Nephron progenitor cell (in vitro differentiated cells): ENCODE measurements at regions not wholly inside any gene's neighbourhood (a gene's known extent, or its start where the extent isn't known, plus 50 kb on each side); places are given as distances from the start of the nearest gene placed in this dataset.

Experiments
- DNase-seq: peaks from one replicate; pipeline ENCODE4 v3.0.0; 2021
- H3K27ac Mint-ChIP-seq: 2 replicates; pipeline ENCODE4 v1.8.0; 2021; ENCODE audit warnings: mild to moderate bottlenecking, moderate library complexity, mixed read lengths
- H3K27me3 Mint-ChIP-seq: 2 replicates; pipeline ENCODE4 v1.8.0; 2021; ENCODE audit warnings: mild to moderate bottlenecking, low read depth, mixed read lengths; ENCODE audit not compliant: poor library complexity
- H3K36me3 Mint-ChIP-seq: 2 replicates; pipeline ENCODE4 v1.8.0; 2021; ENCODE audit warnings: low read depth, mixed read lengths
- H3K4me1 Mint-ChIP-seq: 2 replicates; pipeline ENCODE4 v1.8.0; 2021; ENCODE audit warnings: mixed read lengths
- H3K4me3 Mint-ChIP-seq: 2 replicates; pipeline ENCODE4 v1.8.0; 2021; ENCODE audit warnings: mild to moderate bottlenecking, moderate library complexity, mixed read lengths
- H3K9me3 Mint-ChIP-seq: 2 replicates; pipeline ENCODE4 v1.8.0; 2021; ENCODE audit warnings: mild to moderate bottlenecking, moderate library complexity, mixed read lengths
- CTCF ChIP-seq: fragments of 200-600 bp; sonication (generic); IDR thresholded peaks from 2 replicates; pipeline ENCODE4 v1.5.0; 2021; ENCODE audit warnings: antibody characterized with exemption

DNA sequence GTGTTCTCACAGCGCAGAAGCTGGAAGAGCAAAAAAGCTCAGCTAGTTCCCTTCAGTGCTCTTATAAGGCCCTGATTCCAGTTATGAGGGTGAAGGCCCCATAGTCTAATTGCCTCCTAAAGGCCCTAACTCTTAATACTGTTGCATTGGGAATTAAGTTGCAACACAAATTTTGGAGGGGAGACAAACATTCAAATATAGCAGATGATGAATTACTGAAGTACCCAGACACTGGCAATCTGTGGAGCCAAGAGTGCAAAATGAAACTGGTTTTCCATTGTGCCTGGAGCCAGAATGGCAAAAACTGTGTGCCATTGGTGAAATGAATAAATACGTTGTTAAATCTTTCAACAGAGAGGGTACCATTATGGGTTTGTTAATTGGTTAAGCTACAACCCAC lies 356.0 kb downstream of the PPARGC1A start:
- Mint-ChIP-seq H3K36me3 (no peaks in the 10 kb centered on the region), H3K4me3 (no peak overlapping the region), H3K27ac (no peak overlapping the region), H3K9me3 (peaks cover 34% of the 10 kb centered on the region), H3K4me1 (no peaks in the 10 kb centered on the region), H3K27me3 (no peaks in the 10 kb centered on the region)
- TF ChIP-seq CTCF, result no peak
- no peak for DNase-seq

DNA sequence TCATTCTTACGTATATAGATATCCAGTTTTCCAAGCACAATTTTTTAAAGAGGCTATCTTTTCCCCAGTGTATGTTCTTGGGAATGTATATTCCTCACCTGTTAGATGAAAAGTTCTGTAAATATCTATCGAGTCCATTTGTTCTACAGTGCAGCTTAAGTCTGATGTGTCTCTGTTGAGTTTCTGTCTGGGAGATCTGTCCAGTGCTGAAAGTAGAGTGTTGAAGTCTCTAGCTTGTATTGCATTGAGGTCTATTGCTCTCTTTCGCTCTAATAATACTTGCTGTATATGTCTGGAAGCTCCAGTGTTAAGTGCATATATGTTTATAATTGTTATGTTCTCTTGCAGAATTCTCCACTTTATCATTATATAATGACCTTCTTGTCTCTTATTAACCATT lies 373.1 kb downstream of the PPARGC1A start:
- Mint-ChIP-seq H3K27me3 (peaks cover 2% of the 10 kb centered on the region), H3K4me3 (no peak overlapping the region)

DNA sequence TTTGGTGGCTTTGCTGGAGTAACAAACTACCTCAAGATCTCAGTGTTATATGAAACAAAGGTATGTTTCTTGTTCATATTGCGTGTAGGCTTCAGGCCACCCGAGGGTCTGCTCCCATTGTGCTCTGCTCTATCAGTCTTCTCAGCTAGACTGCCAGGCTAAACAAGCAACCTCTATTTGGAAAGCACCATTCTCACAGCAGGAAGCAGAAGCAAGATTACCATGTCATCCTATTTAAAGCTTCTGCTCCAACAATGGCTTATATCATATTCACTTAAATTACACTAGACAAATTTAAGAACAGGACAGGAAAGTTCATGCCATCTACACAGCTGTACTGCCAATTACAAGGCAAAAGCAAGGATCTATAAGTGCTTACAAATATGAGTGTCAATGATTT lies 385.8 kb downstream of the PPARGC1A start:
- Mint-ChIP-seq H3K36me3 (no peaks in the 10 kb centered on the region), H3K4me1 (peaks cover 8% of the 10 kb centered on the region), H3K27ac (no peak overlapping the region), H3K9me3 (peaks cover 5% of the 10 kb centered on the region), H3K4me3 (no peak overlapping the region), H3K27me3 (peaks cover 4% of the 10 kb centered on the region)
- no peak for TF ChIP-seq CTCF
- DNase-seq, result no peak

More for the DNA sequence above, 373.1 kb downstream of the PPARGC1A start:
- no peak for TF ChIP-seq CTCF
- Mint-ChIP-seq H3K36me3 (no peaks in the 10 kb centered on the region), H3K9me3 (no peaks in the 10 kb centered on the region), H3K4me1 (no peaks in the 10 kb centered on the region), H3K27ac (no peak overlapping the region)
- DNase-seq, result no peak

GRCh38 chr4:23500894-23501449 lies 388.9 kb downstream of the PPARGC1A start:
- no peak for DNase-seq
- no peak overlapping the region for H3K4me3 Mint-ChIP-seq
- peaks cover 13% of the 10 kb centered on the region for H3K9me3 Mint-ChIP-seq
- peaks cover 8% of the 10 kb centered on the region for H3K4me1 Mint-ChIP-seq
- H3K27me3 Mint-ChIP-seq, result peaks cover 8% of the 10 kb centered on the region
- no peak overlapping the region for H3K27ac Mint-ChIP-seq
- H3K36me3 Mint-ChIP-seq, result no peaks in the 10 kb centered on the region
- TF ChIP-seq CTCF, result no peak

DNA sequence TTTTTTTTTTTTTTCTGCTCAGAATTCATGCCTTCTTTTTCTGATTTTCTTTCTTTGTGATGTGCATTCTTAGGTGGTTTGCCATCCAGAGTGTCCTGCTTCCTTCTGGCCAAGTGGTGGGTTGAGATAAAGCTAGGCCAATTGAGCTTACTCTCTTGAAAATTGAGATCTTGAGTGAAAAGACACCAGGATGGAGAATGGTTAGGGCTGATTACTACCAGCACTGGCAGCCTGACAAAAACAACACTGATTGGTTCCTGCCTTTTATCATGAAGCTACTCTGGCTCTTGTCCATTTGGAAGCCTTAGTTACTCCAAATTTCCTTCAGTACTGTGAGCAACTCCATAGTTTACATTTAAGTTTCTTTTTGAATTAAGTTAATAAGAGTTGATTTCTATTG lies 404.0 kb downstream of the PPARGC1A start:
- TF ChIP-seq CTCF, result no peak

GRCh38 chr4:23484689-23485088 lies 405.2 kb downstream of the PPARGC1A start:
- peaks cover 12% of the 10 kb centered on the region for H3K4me1 Mint-ChIP-seq
- peak overlapping the region; percentile 26 for H3K27ac Mint-ChIP-seq
- no peak for TF ChIP-seq CTCF
- H3K36me3 Mint-ChIP-seq, result no peaks in the 10 kb centered on the region
- DNase-seq, result no peak
- H3K27me3 Mint-ChIP-seq, result no peaks in the 10 kb centered on the region
- H3K4me3 Mint-ChIP-seq, result no peak overlapping the region
- no peaks in the 10 kb centered on the region for H3K9me3 Mint-ChIP-seq

More for the DNA sequence above, 404.0 kb downstream of the PPARGC1A start:
- peaks cover 12% of the 10 kb centered on the region for H3K4me1 Mint-ChIP-seq
- DNase-seq, result no peak
- no peaks in the 10 kb centered on the region for H3K27me3 Mint-ChIP-seq
- no peak overlapping the region for H3K27ac Mint-ChIP-seq
- H3K9me3 Mint-ChIP-seq, result no peaks in the 10 kb centered on the region
- no peak overlapping the region for H3K4me3 Mint-ChIP-seq
- no peaks in the 10 kb centered on the region for H3K36me3 Mint-ChIP-seq
